SK-N-SH (cell line): ENCODE measurements at regions not wholly inside any gene's neighbourhood (a gene's known extent, or its start where the extent isn't known, plus 50 kb on each side); places are given as distances from the start of the nearest gene placed in this dataset.

ENCODE experiments used
- CTCF ChIA-PET: fragments of 300-600, 350-600 bp; formaldehyde crosslinking; extraction: SDS; loops from one replicate; lab custom pipeline; 2021; lab: Yijun Ruan, JAX
- POLR2A ChIA-PET: fragments of 350-600 bp; sonication (Branson Sonifier 250); formaldehyde crosslinking; extraction: SDS; loops from one replicate; lab custom pipeline; 2020; ENCODE audit warnings: antibody characterized with exemption, inconsistent platforms; lab: Yijun Ruan, JAX
- DNase-seq: peaks from one replicate; pipeline ENCODE4 v3.0.0; 2012
- H2AFZ ChIP-seq: fragments of 200-600 bp; sonication (generic); 2 replicates; pipeline ENCODE4 v1.8.1; 2016; ENCODE audit warnings: antibody characterized with exemption, mild to moderate bottlenecking, low read depth
- H3F3A ChIP-seq: fragments of 200-600 bp; sonication (generic); replicated peaks from 2 replicates; pipeline ENCODE3; 2016; ENCODE audit warnings: antibody characterized with exemption, mild to moderate bottlenecking; ENCODE audit not compliant: insufficient read depth
- H3K27ac ChIP-seq, 2 experiments: fragments of 200-500 bp in 1 of 2; fragments of 200-600 bp in 1 of 2; sonication (Bioruptor generic) in 1 of 2; sonication (generic), shearing (Covaris generic) in 1 of 2; 2 replicates each; pipeline versions ENCODE4 v1.5.1 to v1.6.1; 2014 to 2016; ENCODE audit warnings: low read depth in 2 of 2, inconsistent platforms in 1 of 2, low read length in 1 of 2, mild to moderate bottlenecking in 1 of 2, mixed read lengths in 1 of 2
- H3K27me3 ChIP-seq: fragments of 200-600 bp; sonication (generic), shearing (Covaris generic); 2 replicates; pipeline ENCODE4 v1.6.1; 2016; ENCODE audit warnings: mixed run types; ENCODE audit not compliant: insufficient read depth
- H3K36me3 ChIP-seq, 2 experiments: fragments of 200-500 bp in 1 of 2; fragments of 200-600 bp in 1 of 2; sonication (Bioruptor generic) in 1 of 2; sonication (generic) in 1 of 2; replicated peaks in 1 of 2; 2 replicates each; pipeline versions ENCODE3 to v1.5.1; 2014 to 2016; ENCODE audit warnings: low read length in 1 of 2, mild to moderate bottlenecking in 1 of 2; ENCODE audit not compliant: insufficient read depth in 2 of 2, control insufficient read depth in 1 of 2
- H3K4me1 ChIP-seq, 2 experiments: fragments of 200-500 bp in 1 of 2; fragments of 200-600 bp in 1 of 2; sonication (Bioruptor generic) in 1 of 2; sonication (generic), shearing (Covaris generic) in 1 of 2; 2 replicates each; pipeline versions ENCODE4 v1.5.1 to v1.6.1; 2014 to 2016; ENCODE audit warnings: low read depth in 1 of 2, low read length in 1 of 2, mixed run types in 1 of 2; ENCODE audit not compliant: insufficient read depth in 2 of 2, control insufficient read depth in 1 of 2
- H3K4me2 ChIP-seq: fragments of 200-600 bp; sonication (generic), shearing (Covaris generic); 2 replicates; pipeline ENCODE4 v1.6.1; 2017; ENCODE audit warnings: mixed run types
- H3K4me3 ChIP-seq, 2 experiments: fragments of 200-500 bp in 1 of 2; fragments of 200-600 bp in 1 of 2; sonication (Bioruptor generic) in 1 of 2; sonication (generic), shearing (Covaris generic) in 1 of 2; 2 replicates each; pipeline versions ENCODE4 v1.5.1 to v1.8.1; 2014 to 2016; ENCODE audit warnings: low read depth in 2 of 2, inconsistent platforms in 1 of 2, low read length in 1 of 2, mild to moderate bottlenecking in 1 of 2, mixed read lengths in 1 of 2, moderate library complexity in 1 of 2
- H3K79me2 ChIP-seq: fragments of 200-600 bp; sonication (generic); 2 replicates; pipeline ENCODE4 v1.8.1; 2017; ENCODE audit warnings: mild to moderate bottlenecking; ENCODE audit not compliant: insufficient read depth
- H3K9ac ChIP-seq: fragments of 200-600 bp; sonication (generic); 2 replicates; pipeline ENCODE4 v1.6.1; 2017; ENCODE audit warnings: mixed run types
- H3K9me2 ChIP-seq: fragments of 200-600 bp; sonication (generic); 2 replicates; pipeline ENCODE4 v1.6.1; 2017; ENCODE audit warnings: mixed run types
- H3K9me3 ChIP-seq: fragments of 200-600 bp; sonication (generic); 2 replicates; pipeline ENCODE4 v1.6.1; 2017; ENCODE audit warnings: mixed run types, mild to moderate bottlenecking, moderate library complexity
- H4K20me1 ChIP-seq: fragments of 200-600 bp; sonication (generic); 2 replicates; pipeline ENCODE4 v1.6.1; 2017; ENCODE audit warnings: mild to moderate bottlenecking, mixed run types; ENCODE audit not compliant: insufficient read depth
- CHD2 ChIP-seq: fragments of 150-350 bp; IDR thresholded peaks from 2 replicates; pipeline ENCODE4 v1.6.1; 2018; ENCODE audit warnings: low read length; ENCODE audit not compliant: partially characterized antibody
- EP300 ChIP-seq, 2 experiments: IDR thresholded peaks; 2 replicates each; pipeline versions ENCODE4 v1.4.0 to v1.6.1; 2012; ENCODE audit warnings: borderline replicate concordance in 1 of 2, low read depth in 1 of 2, low read length in 1 of 2
- EZH2phosphoT487 ChIP-seq: fragments of 200-600 bp; sonication (generic); IDR thresholded peaks from 2 replicates; pipeline ENCODE4 v1.6.1; 2017; ENCODE audit warnings: low read depth, mixed run types, mild to moderate bottlenecking, antibody characterized with exemption, moderate library complexity, borderline replicate concordance
- FOSL2 ChIP-seq: IDR thresholded peaks from 2 replicates; pipeline ENCODE4 v1.4.0; 2012; ENCODE audit warnings: low read depth, mild to moderate bottlenecking, moderate library complexity, borderline replicate concordance
- GABPA ChIP-seq: IDR thresholded peaks from 2 replicates; pipeline ENCODE4 v1.4.0; 2012; ENCODE audit warnings: low read depth, mild to moderate bottlenecking
- GATA2 ChIP-seq: sonication (generic); formaldehyde crosslinking; IDR thresholded peaks from 2 replicates; pipeline ENCODE4 v1.5.0; 2020; ENCODE audit warnings: mild to moderate bottlenecking, missing genetic modification reagents
- JUND ChIP-seq: IDR thresholded peaks from 2 replicates; pipeline ENCODE4 v1.4.0; 2012
- MAX ChIP-seq: IDR thresholded peaks from 2 replicates; pipeline ENCODE4 v1.4.0; 2012; ENCODE audit warnings: low read depth
- MXI1 ChIP-seq: IDR thresholded peaks from 2 replicates; pipeline ENCODE4 v1.6.1; 2012; ENCODE audit warnings: mild to moderate bottlenecking, low read depth, low read length, improper control_type of control experiment
- NFIC ChIP-seq: IDR thresholded peaks from 2 replicates; pipeline ENCODE4 v1.4.0; 2012; ENCODE audit warnings: borderline replicate concordance
- RAD21 ChIP-seq: IDR thresholded peaks from 2 replicates; pipeline ENCODE4 v1.6.1; 2012; ENCODE audit warnings: mild to moderate bottlenecking, low read length
- RCOR1 ChIP-seq: fragments of 150-350 bp; IDR thresholded peaks from 2 replicates; pipeline ENCODE4 v1.6.1; 2017; ENCODE audit warnings: antibody characterized with exemption, low read length
- RFX5 ChIP-seq: IDR thresholded peaks from 2 replicates; pipeline ENCODE4 v1.6.1; 2012; ENCODE audit warnings: mild to moderate bottlenecking, improper control_type of control experiment, low read length
- SIN3A ChIP-seq: IDR thresholded peaks from 2 replicates; pipeline ENCODE4 v1.6.1; 2012; ENCODE audit warnings: low read depth, mild to moderate bottlenecking, low read length, moderate library complexity, borderline replicate concordance
- SMC3 ChIP-seq: IDR thresholded peaks from 2 replicates; pipeline ENCODE4 v1.6.1; 2012; ENCODE audit warnings: low read depth, low read length, improper control_type of control experiment
- TAF1 ChIP-seq: IDR thresholded peaks from 2 replicates; pipeline ENCODE4 v1.6.1; 2012; ENCODE audit warnings: low read depth, mild to moderate bottlenecking, low read length, moderate library complexity, borderline replicate concordance
- TCF12 ChIP-seq: IDR thresholded peaks from 2 replicates; pipeline ENCODE4 v1.4.0; 2012
- TEAD4 ChIP-seq: IDR thresholded peaks from 2 replicates; pipeline ENCODE4 v1.4.0; 2012; ENCODE audit warnings: mild to moderate bottlenecking, borderline replicate concordance; ENCODE audit not compliant: insufficient read depth
- USF2 ChIP-seq: fragments of 150-350 bp; IDR thresholded peaks from 2 replicates; pipeline ENCODE4 v1.6.1; 2017; ENCODE audit warnings: antibody characterized with exemption, low read length, low read depth, borderline replicate concordance
- YY1 ChIP-seq: IDR thresholded peaks from 2 replicates; pipeline ENCODE4 v1.4.0; 2012; ENCODE audit warnings: low read depth, mild to moderate bottlenecking
- WGBS: methylation state at CpG from one replicate; pipeline ENCODE4 v1.1.6; 2017; ENCODE audit warnings: low lambda C conversion rate; 5-methylcytosine and 5-hydroxymethylcytosine counted together

- POLR2A ChIA-PET = no interaction called here
- Histone ChIP-seq H3K27me3 (no peaks in the 10 kb centered on the region), H3K4me2 (no peak overlapping the region), H2AFZ (no peak overlapping the region), H3K79me2 (no peaks in the 10 kb centered on the region), H3K36me3 (no peaks in the 10 kb centered on the region), H3K9me2 (no peaks in the 10 kb centered on the region)
- WGBS = 18% methylated on average over 4 of the region's 4 CpGs
- TF ChIP-seq RCOR1 = no peak
- no peak for TF ChIP-seq FOSL2
- no peak for TF ChIP-seq MAX
- TF ChIP-seq, all 33 proteins: peak for 0
- Histone ChIP-seq H3F3A (no peaks in the 10 kb centered on the region), H4K20me1 (no peaks in the 10 kb centered on the region), H3K9me3 (no peaks in the 10 kb centered on the region), H3K4me3 (no peak overlapping the region), H3K9ac (no peak overlapping the region), H3K27ac (no peak overlapping the region), H3K4me1 (peaks cover 0 to 12% of the 10 kb centered on the region in 2 experiments; a peak in 1 of 4 replicates)
- CTCF ChIA-PET = interaction anchor here (1.0 to 4.1 kb wide), 14 partner anchors 10 to 195 kb away, joined by 3 to 18 read pairs (median 4); no protein-coding TSS in a partner anchor
- no peak for DNase-seq
These were observed 119.1 kb downstream of the GGTLC2 start for GRCh38 chr22:22763512-22763911.

- H3K9ac ChIP-seq = no peak overlapping the region
- POLR2A ChIA-PET = no interaction called here
These were observed 119.7 kb downstream of the GGTLC2 start for GRCh38 chr22:22764085-22764484.

More at GRCh38 chr22:22764085-22764484, 119.7 kb downstream of the GGTLC2 start:
- Histone ChIP-seq H3K27me3 (no peaks in the 10 kb centered on the region), H3K4me2 (no peak overlapping the region), H3F3A (no peaks in the 10 kb centered on the region), H3K79me2 (no peaks in the 10 kb centered on the region), H3K4me3 (no peak overlapping the region), H3K4me1 (peaks cover 0 to 12% of the 10 kb centered on the region in 2 experiments; a peak in 1 of 4 replicates), H3K9me2 (no peaks in the 10 kb centered on the region), H2AFZ (no peak overlapping the region), H3K27ac (no peak overlapping the region), H4K20me1 (no peaks in the 10 kb centered on the region), H3K36me3 (no peaks in the 10 kb centered on the region), H3K9me3 (no peaks in the 10 kb centered on the region)
- no peak for TF ChIP-seq YY1
- TF ChIP-seq EP300 (IDR thresholded peaks at IDR 0.05; ENCODE audit: borderline replicate concordance in 1 of 2, low read depth in 1 of 2, low read length in 1 of 2) = no peak
- no peak for TF ChIP-seq TEAD4
- no peak for TF ChIP-seq NFIC
- TF ChIP-seq CHD2 = no peak
- TF ChIP-seq GATA2 (CRISPR knock-in tag) = no peak
- no peak for TF ChIP-seq MAX
- TF ChIP-seq SIN3A = no peak
- no peak for TF ChIP-seq SMC3
- TF ChIP-seq TAF1 = no peak
- TF ChIP-seq GABPA = no peak
- no peak for TF ChIP-seq JUND
- no peak for TF ChIP-seq TCF12
- no peak for TF ChIP-seq RFX5
- TF ChIP-seq FOSL2 = no peak
- TF ChIP-seq MXI1 = no peak
- TF ChIP-seq RAD21 = no peak
- no peak for TF ChIP-seq USF2
- no peak for TF ChIP-seq EZH2phosphoT487
- DNase-seq = no peak
- CTCF ChIA-PET = interaction anchor here (1.0 to 4.1 kb wide), 9 partner anchors 11 to 195 kb away, joined by 3 to 18 read pairs (median 4); no protein-coding TSS in a partner anchor
- WGBS = 33% methylated on average over 1 of the region's 2 CpGs
